Retinal pigment epithelial cell (primary cell): ENCODE measurements at regions not wholly inside any gene's neighbourhood (a gene's known extent, or its start where the extent isn't known, plus 50 kb on each side); places are given as distances from the start of the nearest gene placed in this dataset.
"Not testable (repeated sequence)": the region's sequence is repeated elsewhere in the genome, so short reads cannot be mapped to it uniquely, and the experiment has no call there.

Experiments
- DNase-seq: peaks from one replicate; pipeline ENCODE4 v3.0.0-alpha.2; 2010; ENCODE audit warnings: low read depth
- H3K4me3 ChIP-seq: 2 replicates; pipeline ENCODE4 v1.5.1; 2011; ENCODE audit warnings: mild to moderate bottlenecking, low read length, control low read depth, moderate library complexity
- CTCF ChIP-seq: conservative IDR thresholded peaks from 2 replicates; pipeline ENCODE4 v1.5.1; 2011; ENCODE audit warnings: low read depth, low read length, control low read depth, inconsistent platforms

- no peak for TF ChIP-seq CTCF
- no peak overlapping the region for H3K4me3 ChIP-seq
- no peak for DNase-seq
Observed at GRCh38 chr9:7315116-7315515, 484.5 kb downstream of the DMAC1 start.

GRCh38 chr9:7313389-7313788 lies 486.2 kb downstream of the DMAC1 start:
- H3K4me3 ChIP-seq, result no peak overlapping the region
- TF ChIP-seq CTCF, result no peak
- DNase-seq, result no peak

GRCh38 chr9:7309051-7309450 lies 490.5 kb downstream of the DMAC1 start:
- H3K4me3 ChIP-seq, DNase-seq: not testable (repeated sequence)

- no peak for TF ChIP-seq CTCF
- H3K4me3 ChIP-seq, result no peak overlapping the region
- DNase-seq, result no peak
Observed at GRCh38 chr9:7305677-7306076, 493.9 kb downstream of the DMAC1 start.

GRCh38 chr9:7304627-7304995 lies 495.0 kb downstream of the DMAC1 start:
- no peak overlapping the region for H3K4me3 ChIP-seq
- DNase-seq, result no peak
- no peak for TF ChIP-seq CTCF

GRCh38 chr9:7303907-7304626 lies 495.5 kb downstream of the DMAC1 start:
- H3K4me3 ChIP-seq, result no peak overlapping the region
- no peak for TF ChIP-seq CTCF
- DNase-seq, result no peak

- no peak for DNase-seq
- H3K4me3 ChIP-seq, result no peak overlapping the region
- no peak for TF ChIP-seq CTCF
Observed at GRCh38 chr9:7300484-7300883, 499.1 kb downstream of the DMAC1 start.
